Cerebellar nuclear complex (tissue), 1 donor: ENCODE measurements at regions not wholly inside any gene's neighbourhood (a gene's known extent, or its start where the extent isn't known, plus 50 kb on each side); places are given as distances from the start of the nearest gene placed in this dataset.

Source experiments
- DNase-seq, 2 experiments: peaks; one replicate each; lab custom pipeline; 2025; lab: John Stamatoyannopoulos, UW

DNA sequence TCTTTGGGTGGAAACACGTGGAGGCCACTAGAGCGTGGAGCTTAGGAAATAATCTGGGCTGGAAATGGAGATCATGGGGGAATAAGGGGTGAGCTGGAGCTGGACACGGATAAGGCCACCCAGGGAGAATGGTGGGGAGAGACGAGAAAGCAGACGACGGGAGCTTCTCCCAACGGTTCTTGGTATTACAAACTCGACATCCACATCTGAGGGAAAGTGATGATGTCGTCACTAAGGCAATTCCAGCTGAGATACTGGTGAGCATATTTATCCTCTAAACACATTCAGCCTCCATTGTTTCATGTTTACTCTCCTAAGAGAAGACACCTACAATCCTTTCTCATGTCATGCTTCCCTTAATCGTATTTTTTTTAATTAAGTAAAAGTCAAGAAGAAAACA lies 50.2 kb upstream of the SNX9 start:
- no peak for DNase-seq
